Vagina (tissue), 2 donors: ENCODE measurements at regions not wholly inside any gene's neighbourhood (a gene's known extent, or its start where the extent isn't known, plus 50 kb on each side); places are given as distances from the start of the nearest gene placed in this dataset.

Source experiments
- DNase-seq, 2 donors: peaks; one replicate each; pipeline ENCODE4 v3.0.0-alpha.2; 2017; ENCODE audit errors: extremely low spot score in 2 of 2
- H3K27ac ChIP-seq: fragments of 200-600 bp; sonication (generic); one replicate; pipeline ENCODE4 v1.5.1; 2019
- H3K27me3 ChIP-seq: fragments of 200-600 bp; sonication (generic); one replicate; pipeline ENCODE4 v1.5.1; 2019
- H3K36me3 ChIP-seq, 2 donors: fragments of 200-600 bp; sonication (generic); one replicate each; pipeline ENCODE4 v1.5.1; 2017 to 2019
- H3K4me1 ChIP-seq: fragments of 200-600 bp; sonication (generic); one replicate; pipeline ENCODE4 v1.5.1; 2019
- H3K4me3 ChIP-seq, 2 donors: fragments of 200-600 bp; sonication (generic); 1 replicate in 1 of 2; 2 replicates in 1 of 2; pipeline ENCODE4 v1.5.1; 2016 to 2019
- H3K9me3 ChIP-seq: fragments of 200-600 bp; sonication (generic); one replicate; pipeline ENCODE4 v1.5.1; 2019
- POLR2A ChIP-seq, 2 donors: fragments of 450-650 bp; IDR thresholded peaks; one replicate each; pipeline ENCODE4 v1.6.1; 2017; ENCODE audit warnings: antibody characterized with exemption in 2 of 2, mild to moderate bottlenecking in 2 of 2, moderate library complexity in 2 of 2
- POLR2AphosphoS5 ChIP-seq, 2 donors: sonication (generic); formaldehyde crosslinking; IDR thresholded peaks; one replicate each; pipeline ENCODE4 v1.9.0; 2017; ENCODE audit warnings: antibody characterized with exemption in 2 of 2, mild to moderate bottlenecking in 2 of 2, low read depth in 1 of 2; ENCODE audit not compliant: insufficient read depth in 1 of 2
- intact Hi-C: fragments of 100-400 bp; cut with DNase I; formaldehyde crosslinking; loops from one replicate; pipeline ENCODE4 v1.15.1; 2023
- TF ChIP-seq, protein P1 (sequence below), 3 experiments: fragments of 450-650 bp in 2 of 3; fragments of 200-600 bp in 1 of 3; sonication (generic) in 1 of 3; IDR thresholded peaks; one replicate each; pipeline ENCODE4 v1.5.1; 2017 to 2019; ENCODE audit warnings: antibody characterized with exemption in 3 of 3, mild to moderate bottlenecking in 2 of 3, moderate library complexity in 2 of 3

DNA sequence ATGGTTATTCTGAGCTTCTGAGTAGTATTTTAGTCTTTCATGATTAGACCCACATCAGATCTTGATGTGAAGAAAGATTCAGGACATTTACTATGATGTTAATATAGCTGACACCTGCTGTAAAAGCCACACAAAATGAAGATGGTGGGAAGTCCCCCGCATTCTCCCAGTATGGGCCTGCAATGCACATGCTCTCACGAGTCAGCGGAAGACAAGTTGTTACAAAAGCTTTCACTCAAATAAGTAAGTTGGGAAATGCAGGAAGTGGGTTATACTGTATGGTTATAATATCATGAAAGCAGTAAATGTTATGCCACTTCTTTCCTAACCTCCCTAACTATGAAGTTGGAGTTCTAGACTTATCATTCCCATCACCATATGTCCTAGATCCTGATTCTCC lies 171.9 kb downstream of the KLF5 start:
- intact Hi-C loops = no loop called here
- DNase-seq = no peak
- no peak for TF ChIP-seq POLR2A (IDR thresholded peaks at IDR 0.05)
- TF ChIP-seq, protein P1, sequence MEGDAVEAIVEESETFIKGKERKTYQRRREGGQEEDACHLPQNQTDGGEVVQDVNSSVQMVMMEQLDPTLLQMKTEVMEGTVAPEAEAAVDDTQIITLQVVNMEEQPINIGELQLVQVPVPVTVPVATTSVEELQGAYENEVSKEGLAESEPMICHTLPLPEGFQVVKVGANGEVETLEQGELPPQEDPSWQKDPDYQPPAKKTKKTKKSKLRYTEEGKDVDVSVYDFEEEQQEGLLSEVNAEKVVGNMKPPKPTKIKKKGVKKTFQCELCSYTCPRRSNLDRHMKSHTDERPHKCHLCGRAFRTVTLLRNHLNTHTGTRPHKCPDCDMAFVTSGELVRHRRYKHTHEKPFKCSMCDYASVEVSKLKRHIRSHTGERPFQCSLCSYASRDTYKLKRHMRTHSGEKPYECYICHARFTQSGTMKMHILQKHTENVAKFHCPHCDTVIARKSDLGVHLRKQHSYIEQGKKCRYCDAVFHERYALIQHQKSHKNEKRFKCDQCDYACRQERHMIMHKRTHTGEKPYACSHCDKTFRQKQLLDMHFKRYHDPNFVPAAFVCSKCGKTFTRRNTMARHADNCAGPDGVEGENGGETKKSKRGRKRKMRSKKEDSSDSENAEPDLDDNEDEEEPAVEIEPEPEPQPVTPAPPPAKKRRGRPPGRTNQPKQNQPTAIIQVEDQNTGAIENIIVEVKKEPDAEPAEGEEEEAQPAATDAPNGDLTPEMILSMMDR (IDR thresholded peaks at IDR 0.05) = no peak
- no peak for TF ChIP-seq POLR2AphosphoS5 (IDR thresholded peaks at IDR 0.05; ENCODE audit: insufficient read depth in 1 of 2, low read depth in 1 of 2)
- no peak overlapping the region for H3K27ac ChIP-seq
- H3K36me3 ChIP-seq = no peaks in the 10 kb centered on the region
- H3K9me3 ChIP-seq = peaks cover 3% of the 10 kb centered on the region
- H3K4me1 ChIP-seq = no peaks in the 10 kb centered on the region
- no peak overlapping the region for H3K4me3 ChIP-seq
- H3K27me3 ChIP-seq = no peaks in the 10 kb centered on the region

DNA sequence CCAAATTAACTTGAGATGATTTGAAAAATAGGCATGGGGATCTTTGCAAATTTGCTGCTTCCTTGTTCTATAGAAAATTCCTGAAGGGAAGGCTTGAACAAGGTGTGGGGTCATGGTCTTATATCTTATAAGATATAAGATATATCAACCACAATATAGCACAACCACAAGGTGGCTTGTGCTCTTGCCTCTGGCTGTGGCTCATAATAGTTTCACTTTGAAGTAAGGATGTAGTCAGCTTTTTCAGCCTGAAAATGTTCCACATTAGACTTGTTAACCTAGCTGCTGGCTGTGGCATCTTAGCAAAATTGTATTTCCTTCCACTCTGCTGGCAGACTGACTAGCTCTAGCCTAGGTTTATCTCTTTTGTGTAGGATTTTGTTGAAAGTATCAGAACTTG lies 169.7 kb downstream of the KLF5 start:
- Histone ChIP-seq H3K36me3 (no peaks in the 10 kb centered on the region), H3K4me1 (no peaks in the 10 kb centered on the region), H3K27me3 (no peaks in the 10 kb centered on the region), H3K9me3 (peaks cover 3% of the 10 kb centered on the region), H3K27ac (no peak overlapping the region), H3K4me3 (no peak overlapping the region)
- DNase-seq = no peak
- TF ChIP-seq POLR2A (IDR thresholded peaks at IDR 0.05) = no peak
- TF ChIP-seq POLR2AphosphoS5 (IDR thresholded peaks at IDR 0.05; ENCODE audit: insufficient read depth in 1 of 2, low read depth in 1 of 2) = no peak
- TF ChIP-seq, protein P1 (IDR thresholded peaks at IDR 0.05) = no peak
- intact Hi-C loops = no loop called here

DNA sequence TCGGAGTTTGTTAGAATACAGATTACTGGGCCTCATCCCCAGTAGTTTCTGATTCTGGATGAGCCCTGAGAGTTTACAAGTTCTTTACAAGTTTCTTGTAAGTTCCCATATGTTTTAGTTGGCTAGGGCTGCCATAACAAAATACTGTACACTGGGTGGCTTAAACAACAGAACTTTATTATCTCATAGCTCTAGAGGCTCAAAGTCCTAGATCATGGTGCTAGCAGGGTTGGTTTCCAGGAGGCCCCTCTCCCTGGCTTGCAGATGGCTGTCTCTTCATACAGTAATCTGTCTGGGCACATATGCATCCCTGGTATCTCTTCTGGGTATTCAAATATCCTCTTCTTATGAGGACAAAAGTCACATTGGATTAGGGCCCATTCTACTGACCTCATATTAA lies 167.2 kb downstream of the KLF5 start:
- Histone ChIP-seq H3K27ac (no peak overlapping the region), H3K4me3 (no peak overlapping the region), H3K36me3 (no peaks in the 10 kb centered on the region), H3K9me3 (peaks cover 3% of the 10 kb centered on the region), H3K27me3 (no peaks in the 10 kb centered on the region), H3K4me1 (no peaks in the 10 kb centered on the region)
- intact Hi-C loops = no loop called here
- no peak for TF ChIP-seq POLR2AphosphoS5 (IDR thresholded peaks at IDR 0.05; ENCODE audit: insufficient read depth in 1 of 2, low read depth in 1 of 2)
- TF ChIP-seq, protein P1 (IDR thresholded peaks at IDR 0.05) = no peak
- no peak for TF ChIP-seq POLR2A (IDR thresholded peaks at IDR 0.05)
- DNase-seq = no peak

DNA sequence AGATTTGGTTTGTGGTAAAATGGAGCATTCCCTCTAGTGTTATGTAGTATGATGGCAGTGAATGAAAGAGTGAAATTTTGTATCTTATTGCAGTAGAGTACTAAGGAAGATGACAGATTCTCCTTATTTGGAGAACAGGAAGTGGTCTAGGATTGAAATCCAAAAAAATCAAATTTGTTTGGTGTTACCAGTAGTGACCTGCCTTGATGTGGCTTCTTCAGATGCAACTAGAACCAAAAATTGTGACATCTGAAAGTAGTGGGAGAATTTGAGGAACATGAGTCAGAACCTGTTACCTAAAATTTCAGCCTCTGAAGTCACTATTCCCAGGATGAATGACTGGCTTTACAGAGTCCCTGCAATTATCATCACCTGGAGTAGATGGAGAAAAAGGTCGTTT lies 165.9 kb downstream of the KLF5 start:
- no peaks in the 10 kb centered on the region for H3K4me1 ChIP-seq
- intact Hi-C loops = no loop called here
- H3K27me3 ChIP-seq = no peaks in the 10 kb centered on the region
- no peak overlapping the region for H3K27ac ChIP-seq
- DNase-seq = no peak
- peaks cover 3% of the 10 kb centered on the region for H3K9me3 ChIP-seq
- H3K4me3 ChIP-seq = no peak overlapping the region
- TF ChIP-seq POLR2AphosphoS5 (IDR thresholded peaks at IDR 0.05; ENCODE audit: insufficient read depth in 1 of 2, low read depth in 1 of 2) (no peak), POLR2A (IDR thresholded peaks at IDR 0.05) (no peak)
- TF ChIP-seq, protein P1 (IDR thresholded peaks at IDR 0.05) = no peak
- no peaks in the 10 kb centered on the region for H3K36me3 ChIP-seq

DNA sequence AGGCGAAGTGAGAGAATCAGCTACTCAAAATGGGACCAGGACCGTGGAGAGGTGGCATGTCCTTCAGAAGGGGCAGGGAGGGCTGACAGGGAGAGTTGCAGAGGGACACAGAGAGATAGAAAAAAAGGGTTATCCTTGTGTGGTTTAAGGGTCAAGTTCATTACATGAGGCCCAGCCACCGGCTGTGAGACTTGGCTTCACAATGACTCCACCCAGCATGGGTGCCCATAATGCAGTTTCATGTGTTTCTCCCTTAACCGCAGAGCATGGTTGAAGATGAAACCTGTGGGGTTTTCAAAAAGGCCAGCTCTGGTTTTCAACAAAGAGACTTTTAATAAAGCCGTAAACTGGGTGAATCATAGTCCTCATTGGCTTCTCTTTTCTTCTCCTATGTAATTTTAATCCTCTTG lies 164.6 kb downstream of the KLF5 start:
- Histone ChIP-seq H3K9me3 (peaks cover 3% of the 10 kb centered on the region), H3K4me1 (no peaks in the 10 kb centered on the region), H3K27ac (no peak overlapping the region), H3K4me3 (no peak overlapping the region), H3K36me3 (no peaks in the 10 kb centered on the region), H3K27me3 (no peaks in the 10 kb centered on the region)
- no peak for DNase-seq
- intact Hi-C loops = no loop called here
- TF ChIP-seq, protein P1 (IDR thresholded peaks at IDR 0.05) = no peak
- TF ChIP-seq POLR2A (IDR thresholded peaks at IDR 0.05) = no peak
- no peak for TF ChIP-seq POLR2AphosphoS5 (IDR thresholded peaks at IDR 0.05; ENCODE audit: insufficient read depth in 1 of 2, low read depth in 1 of 2)
